GM12891 (cell line): ENCODE measurements at regions not wholly inside any gene's neighbourhood (a gene's known extent, or its start where the extent isn't known, plus 50 kb on each side); places are given as distances from the start of the nearest gene placed in this dataset.

Experiments
- PAX5 ChIP-seq: IDR thresholded peaks from 2 replicates; pipeline ENCODE4 v1.6.1; 2011; ENCODE audit warnings: low read length, moderate library complexity, mild to moderate bottlenecking; ENCODE audit not compliant: insufficient read depth, severe bottlenecking
- POLR2A ChIP-seq: IDR thresholded peaks from 2 replicates; pipeline ENCODE4 v1.6.1; 2011; ENCODE audit warnings: low read depth, low read length, control low read depth
- POLR2AphosphoS5 ChIP-seq: IDR thresholded peaks from 2 replicates; pipeline ENCODE4 v1.6.1; 2011; ENCODE audit warnings: low read depth, low read length, control low read depth
- POU2F2 ChIP-seq: IDR thresholded peaks from 2 replicates; pipeline ENCODE4 v1.6.1; 2011; ENCODE audit warnings: low read depth, mild to moderate bottlenecking, control low read depth, low read length, moderate library complexity

- TF ChIP-seq POLR2A (no peak), POU2F2 (no peak), POLR2AphosphoS5 (no peak), PAX5 (no peak)
Measured at GRCh38 chr13:39224671-39225240, 186.5 kb downstream of the NHLRC3 start.
